ENCODE measurements at regions not wholly inside any gene's neighbourhood (a gene's known extent, or its start where the extent isn't known, plus 50 kb on each side); places are given as distances from the start of the nearest gene placed in this dataset.
A peak's percentile ranks its signal among the peaks of the same experiment; 100 is the strongest.

GRCh38 chr11:38182126-38182866 lies 1584.3 kb upstream of the RAG2 start:
- Mint-ChIP-seq H3K9me3 (ENCODE audit: low read depth) (no peaks in the 10 kb centered on the region), H3K4me3 (ENCODE audit: unreplicated experiment) (no peak overlapping the region), H3K36me3 (ENCODE audit: low read depth) (no peaks in the 10 kb centered on the region), H3K27ac (ENCODE audit: unreplicated experiment) (no peak overlapping the region), H3K4me1 (ENCODE audit: low read depth) (peaks cover 20% of the 10 kb centered on the region), H3K27me3 (ENCODE audit: low read depth) (no peaks in the 10 kb centered on the region)
- DNase-seq (ENCODE audit: low spot score) = no peak
- TF ChIP-seq CTCF (IDR thresholded peaks at IDR 0.05) = no peak

GRCh38 chr11:38176686-38177322 lies 1578.8 kb upstream of the RAG2 start:
- Mint-ChIP-seq H3K36me3 (ENCODE audit: low read depth) (no peaks in the 10 kb centered on the region), H3K4me1 (ENCODE audit: low read depth) (peaks cover 7% of the 10 kb centered on the region), H3K27me3 (ENCODE audit: low read depth) (no peaks in the 10 kb centered on the region), H3K9me3 (ENCODE audit: low read depth) (no peaks in the 10 kb centered on the region), H3K27ac (ENCODE audit: unreplicated experiment) (no peak overlapping the region), H3K4me3 (ENCODE audit: unreplicated experiment) (no peak overlapping the region)
- DNase-seq (ENCODE audit: low spot score) = no peak
- TF ChIP-seq CTCF (IDR thresholded peaks at IDR 0.05) = no peak

GRCh38 chr11:38173676-38174075 lies 1575.6 kb upstream of the RAG2 start:
- Mint-ChIP-seq H3K9me3 (ENCODE audit: low read depth) (no peaks in the 10 kb centered on the region), H3K27me3 (ENCODE audit: low read depth) (no peaks in the 10 kb centered on the region), H3K27ac (ENCODE audit: unreplicated experiment) (no peak overlapping the region), H3K4me1 (ENCODE audit: low read depth) (peaks cover 24% of the 10 kb centered on the region), H3K4me3 (ENCODE audit: unreplicated experiment) (no peak overlapping the region), H3K36me3 (ENCODE audit: low read depth) (no peaks in the 10 kb centered on the region)
- no peak for DNase-seq (ENCODE audit: low spot score)
- TF ChIP-seq CTCF (IDR thresholded peaks at IDR 0.05) = no peak

GRCh38 chr11:38169286-38169685 lies 1571.2 kb upstream of the RAG2 start:
- Mint-ChIP-seq H3K27ac (ENCODE audit: unreplicated experiment) (peak overlapping the region; percentile 20), H3K4me3 (ENCODE audit: unreplicated experiment) (no peak overlapping the region), H3K4me1 (ENCODE audit: low read depth) (peaks cover 28% of the 10 kb centered on the region), H3K27me3 (ENCODE audit: low read depth) (no peaks in the 10 kb centered on the region), H3K9me3 (ENCODE audit: low read depth) (peaks cover 18% of the 10 kb centered on the region), H3K36me3 (ENCODE audit: low read depth) (peaks cover 5% of the 10 kb centered on the region)
- no peak for DNase-seq (ENCODE audit: low spot score)
- TF ChIP-seq CTCF (IDR thresholded peaks at IDR 0.05) = no peak

- Mint-ChIP-seq H3K4me1 (ENCODE audit: low read depth) (peaks cover 2% of the 10 kb centered on the region), H3K9me3 (ENCODE audit: low read depth) (peaks cover 23% of the 10 kb centered on the region), H3K4me3 (ENCODE audit: unreplicated experiment) (no peak overlapping the region), H3K27me3 (ENCODE audit: low read depth) (no peaks in the 10 kb centered on the region), H3K27ac (ENCODE audit: unreplicated experiment) (no peak overlapping the region), H3K36me3 (ENCODE audit: low read depth) (peaks cover 5% of the 10 kb centered on the region)
- no peak for DNase-seq (ENCODE audit: low spot score)
- no peak for TF ChIP-seq CTCF (IDR thresholded peaks at IDR 0.05)
Observed at GRCh38 chr11:38163526-38163925, 1565.5 kb upstream of the RAG2 start.

Measured in chondrocyte (in vitro differentiated cells).